Spleen (tissue), 11 donors: ENCODE measurements at regions not wholly inside any gene's neighbourhood (a gene's known extent, or its start where the extent isn't known, plus 50 kb on each side); places are given as distances from the start of the nearest gene placed in this dataset.

ENCODE experiments used
- DNase-seq: peaks from one replicate; pipeline ENCODE4 v3.0.0-alpha.2; 2020
- H3K27ac ChIP-seq, 8 donors: fragments of 200-600 bp; sonication (generic) in 7 of 8; 1 replicate in 4 of 8; 2 replicates in 4 of 8; pipeline versions ENCODE4 v1.5.0 to v1.8.0; 2016 to 2021; ENCODE audit warnings: inconsistent platforms in 4 of 8, mild to moderate bottlenecking in 4 of 8, moderate library complexity in 1 of 8
- H3K27me3 ChIP-seq, 7 donors: fragments of 200-600 bp; sonication (generic) in 6 of 7; replicated peaks in 1 of 7; 1 replicate in 4 of 7; 2 replicates in 3 of 7; pipeline versions ENCODE4 v1.5.0 to v1.8.0; 2016 to 2021; ENCODE audit warnings: inconsistent platforms in 3 of 7, mild to moderate bottlenecking in 1 of 7
- H3K36me3 ChIP-seq, 6 donors: fragments of 200-600 bp; sonication (generic) in 5 of 6; 1 replicate in 4 of 6; 2 replicates in 2 of 6; pipeline versions ENCODE4 v1.5.0 to v1.8.0; 2016 to 2021; ENCODE audit warnings: inconsistent platforms in 2 of 6
- H3K4me1 ChIP-seq, 6 donors: fragments of 200-600 bp; sonication (generic) in 5 of 6; 1 replicate in 3 of 6; 2 replicates in 3 of 6; pipeline versions ENCODE4 v1.5.0 to v1.8.0; 2016 to 2021; ENCODE audit warnings: inconsistent platforms in 3 of 6
- H3K4me3 ChIP-seq, 8 donors: fragments of 200-600 bp; sonication (generic) in 7 of 8; 1 replicate in 4 of 8; 2 replicates in 4 of 8; pipeline versions ENCODE4 v1.5.0 to v1.8.0; 2016 to 2021; ENCODE audit warnings: inconsistent platforms in 4 of 8, mild to moderate bottlenecking in 4 of 8, moderate library complexity in 2 of 8
- H3K9me3 ChIP-seq, 8 donors: fragments of 200-600 bp; sonication (generic) in 7 of 8; 1 replicate in 4 of 8; 2 replicates in 4 of 8; pipeline versions ENCODE4 v1.5.0 to v1.8.0; 2016 to 2021; ENCODE audit warnings: inconsistent platforms in 4 of 8
- CTCF ChIP-seq, 11 experiments: fragments of 200-600 bp in 7 of 11; fragments of 450-650 bp in 4 of 11; sonication (generic) in 4 of 11; IDR thresholded peaks in 8 of 11; conservative IDR thresholded peaks in 3 of 11; 1 replicate in 7 of 11; 2 replicates in 4 of 11; pipeline versions ENCODE4 v1.4.0 to v1.8.0; 2016 to 2021; ENCODE audit warnings: antibody characterized with exemption in 11 of 11, inconsistent platforms in 4 of 11, mild to moderate bottlenecking in 1 of 11
- POLR2A ChIP-seq, 3 donors: fragments of 450-650 bp; IDR thresholded peaks; one replicate each; pipeline ENCODE4 v1.5.1; 2017; ENCODE audit warnings: antibody characterized with exemption in 3 of 3, mild to moderate bottlenecking in 1 of 3
- POLR2AphosphoS5 ChIP-seq, 3 donors: sonication (generic); formaldehyde crosslinking; IDR thresholded peaks; one replicate each; pipeline ENCODE4 v1.5.1; 2017; ENCODE audit warnings: antibody characterized with exemption in 3 of 3
- WGBS, 5 donors: extraction: QIAGEN DNeasy Blood & Tissue Kit in 3 of 5; methylation state at CpG; one replicate each; pipeline versions ENCODE4 v1.1.5 to v1.1.7; 2013 to 2018; 5-methylcytosine and 5-hydroxymethylcytosine counted together
- intact Hi-C: fragments of 100-400 bp; cut with DNase I; formaldehyde crosslinking; loops from one replicate; pipeline ENCODE4 v1.15.0; 2023; ENCODE audit warnings: low total_unique reads
- donor health status: healthy with polysubstance abuse.
- donor health status: DM: no; HTN: no; CAD: no; lungs with moderate emphysema.
- donor health status: DM: no; HTN: no; CAD: no.
- donor health status: Bipolar disorder and iron deficiency.
- donor health status: healthy.
- donor health status: DM: no; HTN: no; CAD: no.
- donor health status: DM: yes; HTN: yes; CAD: no.

GRCh38 chr2:204187229-204188083, 250.9 kb downstream of the ICOS start:
- no peak for DNase-seq
- 79 to 84% (median 81%) methylated on average over 4 of the region's 4 CpGs for WGBS, 5 donors
- TF ChIP-seq CTCF (IDR thresholded peaks at IDR 0.05 in 8 of 11, conservative IDR thresholded peaks at IDR 0.05 in 3 of 11) (no peak), POLR2A (IDR thresholded peaks at IDR 0.05) (no peak), POLR2AphosphoS5 (IDR thresholded peaks at IDR 0.05) (no peak)
- Histone ChIP-seq H3K4me3 (no peak overlapping the region), H3K36me3 (no peaks in the 10 kb centered on the region), H3K27me3 (no peaks in the 10 kb centered on the region), H3K9me3 (no peaks in the 10 kb centered on the region), H3K4me1 (no peaks in the 10 kb centered on the region), H3K27ac (no peak overlapping the region)
- intact Hi-C loops: no loop called here

- no peak for DNase-seq
- Histone ChIP-seq H3K4me3 (no peak overlapping the region), H3K4me1 (no peaks in the 10 kb centered on the region), H3K9me3 (no peaks in the 10 kb centered on the region), H3K36me3 (no peaks in the 10 kb centered on the region), H3K27me3 (peaks cover 0 to 3% (median 0%) of the 10 kb centered on the region in 7 donors), H3K27ac (no peak overlapping the region)
- TF ChIP-seq POLR2A (IDR thresholded peaks at IDR 0.05): no peak
- no peak for TF ChIP-seq CTCF (IDR thresholded peaks at IDR 0.05 in 8 of 11, conservative IDR thresholded peaks at IDR 0.05 in 3 of 11)
- TF ChIP-seq POLR2AphosphoS5 (IDR thresholded peaks at IDR 0.05): no peak
- intact Hi-C loops: no loop called here
These were observed 255.0 kb downstream of the ICOS start for GRCh38 chr2:204191574-204191973.

GRCh38 chr2:204195498-204195897, 258.9 kb downstream of the ICOS start:
- WGBS, 5 donors: 73 to 79% (median 74%) methylated on average over 4 of the region's 4 CpGs

More at GRCh38 chr2:204195498-204195897, 258.9 kb downstream of the ICOS start:
- no peak for DNase-seq
- Histone ChIP-seq H3K27me3 (peaks cover 0 to 3% (median 0%) of the 10 kb centered on the region in 7 donors), H3K4me3 (no peak overlapping the region), H3K36me3 (no peaks in the 10 kb centered on the region), H3K27ac (no peak overlapping the region), H3K9me3 (no peaks in the 10 kb centered on the region), H3K4me1 (no peaks in the 10 kb centered on the region)
- TF ChIP-seq CTCF (IDR thresholded peaks at IDR 0.05 in 8 of 11, conservative IDR thresholded peaks at IDR 0.05 in 3 of 11): no peak
- no peak for TF ChIP-seq POLR2AphosphoS5 (IDR thresholded peaks at IDR 0.05)
- no peak for TF ChIP-seq POLR2A (IDR thresholded peaks at IDR 0.05)
- intact Hi-C loops: no loop called here
